GM18508 (cell line): ENCODE measurements at regions not wholly inside any gene's neighbourhood (a gene's known extent, or its start where the extent isn't known, plus 50 kb on each side); places are given as distances from the start of the nearest gene placed in this dataset.

Experiments
- ATAC-seq: cut with Tn5 transposase; IDR thresholded peaks from one replicate; pipeline ENCODE4 v1.9.1; 2021; ENCODE audit warnings: moderate number of reproducible peaks; ENCODE audit not compliant: insufficient read depth, unreplicated experiment

DNA sequence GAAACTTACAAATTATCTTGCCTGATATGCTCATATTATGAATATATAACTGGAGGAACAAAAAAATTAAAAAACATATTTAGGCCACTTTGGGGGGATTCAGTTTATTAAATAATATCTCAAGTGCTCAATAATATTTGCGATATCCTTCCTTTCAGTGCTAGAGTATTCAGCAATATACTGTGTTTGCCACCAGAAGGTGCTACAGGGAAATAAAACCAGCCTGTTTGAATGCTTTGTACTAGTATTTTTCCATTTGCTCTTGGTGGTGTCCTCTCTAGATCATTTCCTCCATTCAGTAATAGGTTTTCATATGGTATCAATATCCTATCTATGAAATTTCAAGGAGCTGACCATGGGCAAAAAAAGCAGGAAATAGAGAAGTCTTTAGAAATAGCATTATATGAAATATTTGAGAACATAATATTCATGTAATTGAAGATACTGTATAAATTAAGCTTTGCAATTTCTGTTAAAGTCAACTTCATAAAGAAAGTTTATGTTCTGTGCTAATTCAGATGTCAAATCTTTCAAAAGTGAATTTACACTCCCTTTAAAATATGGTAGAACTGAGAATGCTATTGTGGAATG is 106.2 kb upstream of the NAV3 start:
- peak; percentile 51 for ATAC-seq

DNA sequence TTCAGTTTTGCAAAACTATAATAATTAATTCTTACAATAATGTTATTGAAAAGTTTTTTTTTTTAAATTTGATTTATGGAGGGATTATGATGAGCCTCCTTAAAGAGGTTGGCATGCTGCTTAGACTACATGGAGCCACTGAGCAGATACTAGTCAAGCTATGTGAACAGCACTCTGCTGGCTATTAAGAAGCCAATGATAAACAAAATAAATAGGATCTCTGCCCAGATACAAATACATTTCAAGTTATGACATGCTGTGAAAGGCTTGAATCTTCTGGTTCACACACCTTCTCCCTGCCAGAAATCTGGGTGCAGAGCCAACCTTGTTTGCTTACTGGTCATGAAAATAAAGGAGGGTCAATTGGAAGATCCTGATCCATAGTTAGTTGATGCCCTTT is 107.4 kb upstream of the NAV3 start:
- ATAC-seq = no peak

DNA sequence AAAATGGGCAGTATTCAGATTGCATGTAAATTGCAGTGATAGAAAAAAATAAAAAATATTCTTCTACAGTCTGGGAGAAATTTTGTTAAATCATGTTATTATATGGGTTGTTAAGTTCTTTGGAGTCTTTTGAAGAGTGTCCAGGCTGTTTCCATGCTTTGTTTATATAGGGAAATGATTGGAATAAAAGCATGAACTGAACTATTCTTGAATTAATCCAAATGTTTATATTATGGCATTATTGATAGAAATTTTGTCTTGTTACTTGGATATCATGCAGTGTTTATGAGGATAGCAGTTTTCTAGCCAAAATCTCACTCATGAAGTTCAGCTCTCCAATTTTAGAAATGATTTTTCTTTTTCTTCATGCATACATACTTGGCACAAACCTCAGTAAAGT is 108.2 kb upstream of the NAV3 start:
- ATAC-seq = no peak

DNA sequence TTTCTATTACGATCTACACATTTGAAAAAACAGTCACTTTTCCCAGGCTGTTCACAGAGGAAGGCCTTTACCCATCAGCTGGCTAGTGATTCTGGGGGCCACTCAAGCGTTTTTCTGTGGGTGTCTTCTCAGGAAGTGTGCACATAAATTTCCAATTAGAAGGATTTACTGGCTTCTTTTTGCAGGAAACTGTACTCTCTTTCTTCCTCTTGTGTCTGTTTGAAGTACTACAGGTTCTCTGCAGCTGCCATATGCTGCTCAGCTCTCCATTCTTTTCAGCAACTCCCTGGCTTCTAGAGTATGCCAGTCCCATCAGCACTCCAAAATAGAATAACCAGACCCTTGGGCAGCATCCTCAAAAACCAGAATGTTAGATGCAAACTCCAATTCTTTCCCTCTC is 110.4 kb upstream of the NAV3 start:
- no peak for ATAC-seq

- ATAC-seq = no peak
These were observed 120.5 kb upstream of the NAV3 start for GRCh38 chr12:77710209-77710608.

DNA sequence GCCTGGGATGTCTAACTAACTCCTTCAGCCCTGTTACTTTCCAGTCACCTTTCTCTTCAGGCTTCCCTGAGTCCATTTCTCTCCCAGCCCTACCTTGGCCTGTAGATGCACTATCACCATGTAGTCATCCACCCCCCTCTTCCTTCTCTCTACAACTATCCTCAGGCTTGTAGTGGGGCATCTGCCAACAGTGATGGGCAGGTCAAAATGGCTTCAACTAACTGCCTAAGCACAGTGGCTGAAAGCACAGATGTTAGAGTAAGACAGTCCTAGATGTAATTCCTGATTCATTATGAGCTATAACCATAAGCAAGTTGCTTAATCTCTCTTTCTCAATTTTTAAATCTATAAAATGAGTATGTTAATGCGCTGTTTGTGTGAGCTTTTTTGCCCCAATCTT is 133.6 kb upstream of the NAV3 start:
- no peak for ATAC-seq

GRCh38 chr12:77696183-77696582 is 134.5 kb upstream of the NAV3 start:
- ATAC-seq = no peak

DNA sequence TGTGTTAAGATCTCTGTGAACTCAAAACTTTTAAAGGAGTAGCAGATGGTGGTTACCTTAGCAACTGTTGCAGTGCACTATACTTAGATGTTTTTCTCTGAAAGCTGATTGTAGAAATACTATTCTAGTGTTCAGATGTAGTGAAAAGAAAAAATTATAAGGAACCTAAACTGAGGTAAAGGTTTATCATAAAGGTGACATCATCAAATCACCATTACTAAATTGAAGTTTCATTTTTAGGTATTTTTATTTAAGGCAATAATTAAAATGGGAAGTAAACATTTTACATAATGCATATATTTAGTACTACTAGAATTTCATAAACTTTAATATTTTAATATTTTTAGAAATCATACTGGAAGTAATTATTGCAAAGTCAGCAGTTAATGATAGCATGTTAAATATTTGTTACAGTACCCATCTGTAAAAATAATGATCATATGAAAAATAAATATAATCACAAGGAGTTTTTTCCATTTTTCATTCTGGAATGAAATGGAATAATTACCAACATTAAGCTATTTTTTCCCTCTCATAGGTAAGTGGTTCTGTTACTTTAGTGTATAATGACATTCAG is 141.1 kb upstream of the NAV3 start:
- ATAC-seq = no peak

DNA sequence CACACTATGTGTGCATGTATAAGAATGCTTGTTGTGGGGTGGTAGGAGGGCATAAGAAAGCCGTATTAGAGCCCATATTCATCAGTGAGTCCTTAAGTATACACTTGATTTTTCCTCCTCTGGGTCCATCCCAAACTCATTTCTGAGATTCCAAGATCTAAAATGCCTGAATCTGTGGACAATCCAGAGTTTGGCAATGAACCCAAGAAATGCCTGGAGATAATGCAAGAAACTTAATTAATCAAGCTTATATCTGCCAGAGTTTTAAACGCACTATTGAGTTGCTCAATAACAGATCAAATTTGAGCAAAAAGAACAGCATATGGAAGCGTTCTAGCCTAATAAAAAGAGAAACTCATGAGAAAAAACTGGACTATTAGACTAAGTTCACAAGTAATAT is 143.4 kb upstream of the NAV3 start:
- no peak for ATAC-seq

- ATAC-seq = no peak
These were observed 143.9 kb upstream of the NAV3 start for GRCh38 chr12:77686760-77687159.

DNA sequence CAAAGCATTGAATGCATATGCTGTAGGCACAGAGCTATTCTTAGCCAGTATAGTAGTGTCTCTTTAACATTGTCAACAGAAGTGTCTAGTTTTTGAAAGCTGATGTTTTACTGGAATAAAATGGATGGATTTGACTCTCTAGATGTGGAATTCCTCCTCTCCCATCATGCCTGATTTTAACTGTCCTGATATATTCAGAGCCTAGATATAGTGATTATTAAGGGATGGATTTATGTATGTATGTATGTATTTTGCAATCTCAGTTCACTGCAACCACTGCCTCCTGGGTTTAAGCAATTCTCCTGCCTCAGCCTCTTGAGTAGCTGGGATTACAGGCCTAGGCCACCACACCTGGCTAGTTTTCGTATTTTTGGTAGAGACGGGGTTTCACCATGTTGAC is 144.8 kb upstream of the NAV3 start:
- no peak for ATAC-seq

- ATAC-seq = peak; percentile 67
These were observed 145.6 kb upstream of the NAV3 start for GRCh38 chr12:77685112-77685511.

GRCh38 chr12:77682488-77682887 is 148.2 kb upstream of the NAV3 start:
- no peak for ATAC-seq

GRCh38 chr12:77681726-77682125 is 149.0 kb upstream of the NAV3 start:
- no peak for ATAC-seq

- ATAC-seq = no peak
These were observed 151.0 kb upstream of the NAV3 start for GRCh38 chr12:77679686-77680085.

GRCh38 chr12:77678621-77679020 is 152.1 kb upstream of the NAV3 start:
- ATAC-seq = no peak

GRCh38 chr12:77667101-77667500 is 163.6 kb upstream of the NAV3 start:
- ATAC-seq = no peak

- no peak for ATAC-seq
These were observed 182.0 kb upstream of the NAV3 start for GRCh38 chr12:77648716-77649115.

DNA sequence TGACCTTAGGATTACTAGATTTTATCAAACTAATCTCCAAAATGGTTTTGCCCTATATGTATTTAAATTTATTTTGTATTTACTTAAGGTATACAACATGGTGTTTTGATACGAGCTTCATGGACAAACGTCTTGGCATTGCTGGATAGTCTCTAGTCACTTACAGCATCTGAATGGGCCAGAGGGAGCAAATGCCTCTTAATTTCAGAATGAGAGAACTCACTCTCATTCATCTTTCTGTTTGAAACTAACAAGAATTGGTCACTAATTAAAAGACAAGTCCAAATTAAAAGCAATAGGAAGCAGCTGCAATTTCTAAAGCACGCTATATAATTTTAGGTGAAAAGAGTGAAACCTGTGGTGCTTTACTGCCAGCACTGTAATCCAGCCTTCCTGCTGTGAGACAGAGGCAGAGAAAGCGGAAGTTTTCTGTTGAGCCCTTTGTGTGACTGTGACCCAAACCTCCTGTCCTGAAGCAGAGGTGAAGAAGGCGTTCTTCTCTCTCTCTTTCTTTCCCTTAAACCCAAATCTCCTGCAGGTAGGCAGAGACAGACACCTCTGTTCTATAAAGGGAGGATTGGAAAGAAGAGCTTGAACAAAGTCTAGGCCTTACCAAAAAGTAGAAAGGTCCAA is 184.6 kb upstream of the NAV3 start:
- peak; percentile 76 for ATAC-seq

GRCh38 chr12:77644915-77645605 is 185.6 kb upstream of the NAV3 start:
- no peak for ATAC-seq

DNA sequence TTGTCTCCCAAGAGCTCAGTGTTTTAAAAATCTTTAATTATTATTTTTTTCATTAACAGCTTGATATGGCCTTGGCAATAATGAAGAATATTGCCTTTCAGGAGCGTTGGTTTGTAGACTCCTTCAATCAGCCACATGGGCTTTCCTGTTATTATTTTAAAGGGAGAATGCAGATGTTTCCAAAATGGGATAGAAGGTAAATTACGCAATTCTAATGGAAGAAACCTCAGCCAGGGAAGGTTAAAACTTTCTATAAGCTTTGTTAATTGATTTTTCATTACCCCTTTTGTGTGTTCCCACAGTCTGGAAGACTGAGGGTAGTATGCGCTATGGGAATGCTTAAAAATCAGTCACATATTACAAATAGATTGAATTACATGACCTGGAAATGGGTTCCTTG is 188.4 kb upstream of the NAV3 start:
- ATAC-seq = no peak

GRCh38 chr12:77640356-77640755 is 190.3 kb upstream of the NAV3 start:
- ATAC-seq = no peak
